Body of pancreas (tissue), 4 donors: ENCODE measurements at regions not wholly inside any gene's neighbourhood (a gene's known extent, or its start where the extent isn't known, plus 50 kb on each side); places are given as distances from the start of the nearest gene placed in this dataset.
A peak's percentile ranks its signal among the peaks of the same experiment; 100 is the strongest.

Source experiments
- POLR2A ChIP-seq, 3 donors: fragments of 450-650 bp; IDR thresholded peaks; one replicate each; pipeline ENCODE4 v1.6.1; 2016; ENCODE audit warnings: antibody characterized with exemption in 3 of 3, mild to moderate bottlenecking in 2 of 3
- TF ChIP-seq, protein P1 (sequence below), 7 experiments: fragments of 450-650 bp in 4 of 7; fragments of 200-600 bp in 3 of 7; sonication (generic) in 3 of 7; IDR thresholded peaks; one replicate each; pipeline ENCODE4 v1.5.1; 2016 to 2019; ENCODE audit warnings: antibody characterized with exemption in 7 of 7

DNA sequence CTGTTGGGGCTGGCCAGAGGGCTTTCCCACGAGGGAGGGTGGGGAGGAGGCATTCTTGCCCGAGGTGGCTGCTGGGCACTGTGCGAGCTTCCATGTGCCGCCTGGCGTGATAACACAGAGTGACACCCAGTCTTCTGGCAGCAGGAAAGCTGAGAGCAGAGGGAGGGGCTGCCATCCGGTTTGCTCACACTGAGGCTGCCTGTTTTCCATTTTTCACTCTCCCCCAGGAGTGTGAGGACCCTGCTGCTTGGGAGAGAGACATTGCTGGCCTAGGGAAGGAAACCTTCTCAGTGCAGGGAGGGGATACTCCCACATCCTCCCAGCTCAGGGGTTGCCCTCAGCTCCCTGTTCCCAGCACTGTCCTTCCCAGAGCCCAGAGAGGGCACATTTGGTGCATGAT lies 73.1 kb downstream of the INHBB start:
- no peak for TF ChIP-seq POLR2A (IDR thresholded peaks at IDR 0.05)
- TF ChIP-seq, protein P1, sequence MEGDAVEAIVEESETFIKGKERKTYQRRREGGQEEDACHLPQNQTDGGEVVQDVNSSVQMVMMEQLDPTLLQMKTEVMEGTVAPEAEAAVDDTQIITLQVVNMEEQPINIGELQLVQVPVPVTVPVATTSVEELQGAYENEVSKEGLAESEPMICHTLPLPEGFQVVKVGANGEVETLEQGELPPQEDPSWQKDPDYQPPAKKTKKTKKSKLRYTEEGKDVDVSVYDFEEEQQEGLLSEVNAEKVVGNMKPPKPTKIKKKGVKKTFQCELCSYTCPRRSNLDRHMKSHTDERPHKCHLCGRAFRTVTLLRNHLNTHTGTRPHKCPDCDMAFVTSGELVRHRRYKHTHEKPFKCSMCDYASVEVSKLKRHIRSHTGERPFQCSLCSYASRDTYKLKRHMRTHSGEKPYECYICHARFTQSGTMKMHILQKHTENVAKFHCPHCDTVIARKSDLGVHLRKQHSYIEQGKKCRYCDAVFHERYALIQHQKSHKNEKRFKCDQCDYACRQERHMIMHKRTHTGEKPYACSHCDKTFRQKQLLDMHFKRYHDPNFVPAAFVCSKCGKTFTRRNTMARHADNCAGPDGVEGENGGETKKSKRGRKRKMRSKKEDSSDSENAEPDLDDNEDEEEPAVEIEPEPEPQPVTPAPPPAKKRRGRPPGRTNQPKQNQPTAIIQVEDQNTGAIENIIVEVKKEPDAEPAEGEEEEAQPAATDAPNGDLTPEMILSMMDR (IDR thresholded peaks at IDR 0.05): peak in 3 of 7 experiments; percentile 17 to 50 (median 40)
